ENCODE measurements at regions not wholly inside any gene's neighbourhood (a gene's known extent, or its start where the extent isn't known, plus 50 kb on each side); places are given as distances from the start of the nearest gene placed in this dataset.

GRCh38 chrX:13094828-13095341 is 50.5 kb upstream of the FAM9C start:
- no peak for DNase-seq

GRCh38 chrX:13094374-13094773 is 50.0 kb upstream of the FAM9C start:
- DNase-seq: no peak

All from 8988T (cell line).